ENCODE measurements at regions not wholly inside any gene's neighbourhood (a gene's known extent, or its start where the extent isn't known, plus 50 kb on each side); places are given as distances from the start of the nearest gene placed in this dataset.

GRCh38 chr6:132868057-132868456 lies 53.7 kb downstream of the RPS12 start:
- no peak for DNase-seq

GRCh38 chr6:132872923-132873322 lies 58.6 kb downstream of the RPS12 start:
- DNase-seq = no peak

GRCh38 chr6:132877003-132877402 lies 62.6 kb downstream of the RPS12 start:
- DNase-seq = no peak

GRCh38 chr6:132887204-132887603 lies 72.8 kb downstream of the RPS12 start:
- DNase-seq = no peak

- DNase-seq = no peak
Observed at GRCh38 chr6:132888701-132889100, 74.3 kb downstream of the RPS12 start.

- DNase-seq = no peak
Observed at GRCh38 chr6:132892929-132893771, 78.8 kb downstream of the RPS12 start.

- no peak for DNase-seq
Observed at GRCh38 chr6:132893772-132894490, 79.6 kb downstream of the RPS12 start.

- no peak for DNase-seq
Observed at GRCh38 chr6:132898376-132898775, 84.0 kb downstream of the RPS12 start.

GRCh38 chr6:132900849-132901248 lies 86.5 kb downstream of the RPS12 start:
- no peak for DNase-seq

GRCh38 chr6:132902901-132903300 lies 88.5 kb downstream of the RPS12 start:
- no peak for DNase-seq

GRCh38 chr6:132907231-132907630 lies 92.9 kb downstream of the RPS12 start:
- no peak for DNase-seq

- DNase-seq = no peak
Observed at GRCh38 chr6:132907914-132908313, 93.5 kb downstream of the RPS12 start.

GRCh38 chr6:132909742-132910141 lies 95.4 kb downstream of the RPS12 start:
- no peak for DNase-seq

- DNase-seq = no peak
Observed at GRCh38 chr6:132910759-132911158, 96.4 kb downstream of the RPS12 start.

- no peak for DNase-seq
Observed at GRCh38 chr6:132919045-132919860, 104.9 kb downstream of the RPS12 start.

- no peak for DNase-seq
Observed at GRCh38 chr6:132927713-132928112, 113.3 kb downstream of the RPS12 start.

GRCh38 chr6:132929141-132929540 lies 114.8 kb downstream of the RPS12 start:
- no peak for DNase-seq

- DNase-seq = no peak
Observed at GRCh38 chr6:132931313-132931712, 116.9 kb downstream of the RPS12 start.

GRCh38 chr6:132931936-132932514 lies 117.7 kb downstream of the RPS12 start:
- DNase-seq = no peak

- no peak for DNase-seq
Observed at GRCh38 chr6:132932588-132932987, 118.2 kb downstream of the RPS12 start.

GRCh38 chr6:132933090-132933489 lies 118.7 kb downstream of the RPS12 start:
- DNase-seq = no peak

- DNase-seq = no peak
Observed at GRCh38 chr6:132934496-132934895, 120.1 kb downstream of the RPS12 start.

GRCh38 chr6:132936646-132937045 lies 122.3 kb downstream of the RPS12 start:
- DNase-seq = no peak
